ENCODE measurements at regions not wholly inside any gene's neighbourhood (a gene's known extent, or its start where the extent isn't known, plus 50 kb on each side); places are given as distances from the start of the nearest gene placed in this dataset.

- no peak for TF ChIP-seq FOXP2 (optimal IDR thresholded peaks at IDR 0.05; ENCODE audit: control extremely low read depth, extremely low read length, insufficient read depth)
- TF ChIP-seq EZH2 (IDR thresholded peaks at IDR 0.05), result no peak
Measured at GRCh38 chr7:131648491-131648890, 92.1 kb upstream of the PODXL start.
